Esophagus squamous epithelium (tissue), 5 donors: ENCODE measurements at regions not wholly inside any gene's neighbourhood (a gene's known extent, or its start where the extent isn't known, plus 50 kb on each side); places are given as distances from the start of the nearest gene placed in this dataset.

ENCODE experiments used
- DNase-seq: peaks from one replicate; lab custom pipeline; 2025; lab: John Stamatoyannopoulos, UW
- H3K27ac ChIP-seq, 4 donors: fragments of 200-600 bp; sonication (generic); one replicate each; pipeline ENCODE4 v1.5.1; 2016 to 2019; ENCODE audit warnings: mild to moderate bottlenecking in 1 of 4
- H3K27me3 ChIP-seq, 4 donors: fragments of 200-600 bp; sonication (generic); 1 replicate in 3 of 4; 2 replicates in 1 of 4; pipeline versions ENCODE4 v1.5.1 to v1.6.0; 2017 to 2021; ENCODE audit warnings: antibody characterized with exemption in 1 of 4
- H3K36me3 ChIP-seq, 3 donors: fragments of 200-600 bp; sonication (generic); one replicate each; pipeline ENCODE4 v1.5.1; 2016 to 2019
- H3K4me1 ChIP-seq, 3 donors: fragments of 200-600 bp; sonication (generic); one replicate each; pipeline ENCODE4 v1.5.1; 2017 to 2019
- H3K4me3 ChIP-seq, 4 donors: fragments of 200-600 bp; sonication (generic); 1 replicate in 3 of 4; 2 replicates in 1 of 4; pipeline ENCODE4 v1.5.1; 2016 to 2019; ENCODE audit warnings: mild to moderate bottlenecking in 2 of 4, moderate library complexity in 1 of 4
- H3K9me3 ChIP-seq, 3 donors: fragments of 200-600 bp; sonication (generic); one replicate each; pipeline ENCODE4 v1.5.1; 2016 to 2019
- POLR2A ChIP-seq, 4 donors: fragments of 450-650 bp; IDR thresholded peaks; one replicate each; pipeline ENCODE4 v1.6.1; 2017; ENCODE audit warnings: antibody characterized with exemption in 4 of 4, mild to moderate bottlenecking in 4 of 4, moderate library complexity in 3 of 4
- WGBS, 2 donors: methylation state at CpG; one replicate each; pipeline ENCODE4 v1.1.5; 2018; 5-methylcytosine and 5-hydroxymethylcytosine counted together
- intact Hi-C: fragments of 100-400 bp; cut with DNase I; formaldehyde crosslinking; loops from one replicate; pipeline ENCODE4 v1.15.0; 2022
- TF ChIP-seq, protein P1 (sequence below), 6 experiments: fragments of 450-650 bp in 4 of 6; fragments of 200-600 bp in 2 of 6; sonication (generic) in 2 of 6; IDR thresholded peaks; one replicate each; pipeline ENCODE4 v1.5.1; 2016 to 2019; ENCODE audit warnings: antibody characterized with exemption in 6 of 6, mild to moderate bottlenecking in 4 of 6, moderate library complexity in 4 of 6
- donor health status: DM: yes; HTN: yes; CAD: no.

DNA sequence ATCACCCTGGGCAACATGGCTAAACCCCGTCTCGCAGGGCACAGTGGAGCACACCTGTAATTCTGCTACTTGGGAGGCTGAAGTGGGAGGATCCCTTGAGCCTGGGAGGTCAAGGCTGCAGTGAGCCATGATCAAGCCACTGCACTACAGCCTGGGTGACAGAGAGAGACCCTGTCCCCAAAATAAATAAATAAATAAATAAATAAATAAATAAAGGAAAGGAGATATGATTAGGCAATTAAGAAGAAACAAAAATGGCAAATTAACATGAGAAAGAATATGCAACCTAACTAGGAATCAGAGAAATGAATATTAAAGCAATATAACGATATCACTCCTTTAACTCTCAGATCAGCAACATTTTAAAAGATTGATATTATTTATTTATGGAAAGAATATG is 92.3 kb downstream of the C1D start:
- WGBS, 2 donors, result 93 to 94% methylated on average over 3 of the region's 3 CpGs
- H3K27ac ChIP-seq, result no peak overlapping the region
- no peaks in the 10 kb centered on the region for H3K9me3 ChIP-seq
- H3K4me1 ChIP-seq, result peaks cover 0 to 17% (median 9%) of the 10 kb centered on the region in 3 donors
- TF ChIP-seq, protein P1, sequence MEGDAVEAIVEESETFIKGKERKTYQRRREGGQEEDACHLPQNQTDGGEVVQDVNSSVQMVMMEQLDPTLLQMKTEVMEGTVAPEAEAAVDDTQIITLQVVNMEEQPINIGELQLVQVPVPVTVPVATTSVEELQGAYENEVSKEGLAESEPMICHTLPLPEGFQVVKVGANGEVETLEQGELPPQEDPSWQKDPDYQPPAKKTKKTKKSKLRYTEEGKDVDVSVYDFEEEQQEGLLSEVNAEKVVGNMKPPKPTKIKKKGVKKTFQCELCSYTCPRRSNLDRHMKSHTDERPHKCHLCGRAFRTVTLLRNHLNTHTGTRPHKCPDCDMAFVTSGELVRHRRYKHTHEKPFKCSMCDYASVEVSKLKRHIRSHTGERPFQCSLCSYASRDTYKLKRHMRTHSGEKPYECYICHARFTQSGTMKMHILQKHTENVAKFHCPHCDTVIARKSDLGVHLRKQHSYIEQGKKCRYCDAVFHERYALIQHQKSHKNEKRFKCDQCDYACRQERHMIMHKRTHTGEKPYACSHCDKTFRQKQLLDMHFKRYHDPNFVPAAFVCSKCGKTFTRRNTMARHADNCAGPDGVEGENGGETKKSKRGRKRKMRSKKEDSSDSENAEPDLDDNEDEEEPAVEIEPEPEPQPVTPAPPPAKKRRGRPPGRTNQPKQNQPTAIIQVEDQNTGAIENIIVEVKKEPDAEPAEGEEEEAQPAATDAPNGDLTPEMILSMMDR (IDR thresholded peaks at IDR 0.05), result no peak
- TF ChIP-seq POLR2A (IDR thresholded peaks at IDR 0.05), result no peak
- no peaks in the 10 kb centered on the region for H3K36me3 ChIP-seq
- H3K27me3 ChIP-seq, result no peaks in the 10 kb centered on the region
- intact Hi-C loops, result no loop called here
- no peak for DNase-seq
- no peak overlapping the region for H3K4me3 ChIP-seq

DNA sequence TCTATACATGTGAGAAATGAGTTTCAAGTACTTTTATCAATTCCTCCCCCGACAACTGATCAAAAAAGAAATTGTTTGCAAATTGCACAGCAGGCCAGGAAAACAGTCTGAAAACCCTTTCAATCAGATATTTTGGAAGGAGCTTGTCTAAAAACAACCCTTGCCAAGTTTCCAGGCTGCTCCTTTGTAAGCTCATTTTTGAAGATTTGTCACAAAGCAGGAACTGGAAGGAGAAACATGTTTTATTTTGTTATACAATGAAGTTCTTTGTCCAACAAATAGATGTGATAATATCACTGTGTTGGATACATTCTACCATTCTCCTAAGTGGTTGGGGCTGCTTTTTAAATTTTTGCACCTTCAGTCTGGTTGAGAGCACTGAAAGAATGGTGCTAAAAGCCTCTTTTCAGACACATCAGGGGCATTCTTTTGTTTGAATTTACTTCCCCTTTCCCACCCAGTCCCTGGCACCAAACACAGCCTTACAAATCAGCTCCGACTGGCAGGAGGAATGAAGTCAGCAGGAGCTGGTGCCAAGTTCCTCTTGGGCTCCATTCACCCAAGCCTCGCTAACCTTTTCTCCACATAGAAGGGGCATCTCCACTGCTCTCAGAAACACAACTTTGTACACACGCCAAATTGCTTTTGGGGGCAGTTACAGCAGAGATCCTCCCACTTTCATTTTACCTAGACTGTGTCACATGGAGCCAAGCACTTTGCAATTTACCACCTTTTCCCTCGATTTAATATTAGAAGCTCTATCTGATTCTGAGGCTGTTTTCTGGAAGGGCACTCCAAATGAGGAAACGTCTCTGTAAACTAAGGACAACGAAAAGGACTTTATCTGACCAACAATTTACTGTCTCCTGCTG is 88.0 kb downstream of the C1D start:
- H3K27me3 ChIP-seq, result no peaks in the 10 kb centered on the region
- DNase-seq, result no peak
- peak overlapping the region in 2 of 4 donors; percentile 13 to 36 for H3K27ac ChIP-seq
- no peaks in the 10 kb centered on the region for H3K9me3 ChIP-seq
- no peak overlapping the region for H3K4me3 ChIP-seq
- intact Hi-C loops, result no loop called here
- no peak for TF ChIP-seq POLR2A (IDR thresholded peaks at IDR 0.05)
- TF ChIP-seq, protein P1 (IDR thresholded peaks at IDR 0.05), result no peak
- H3K36me3 ChIP-seq, result no peaks in the 10 kb centered on the region
- H3K4me1 ChIP-seq, result peaks cover 0 to 17% (median 9%) of the 10 kb centered on the region in 3 donors
- WGBS, 2 donors, result 11 to 18% methylated on average over 7 of the region's 7 CpGs

DNA sequence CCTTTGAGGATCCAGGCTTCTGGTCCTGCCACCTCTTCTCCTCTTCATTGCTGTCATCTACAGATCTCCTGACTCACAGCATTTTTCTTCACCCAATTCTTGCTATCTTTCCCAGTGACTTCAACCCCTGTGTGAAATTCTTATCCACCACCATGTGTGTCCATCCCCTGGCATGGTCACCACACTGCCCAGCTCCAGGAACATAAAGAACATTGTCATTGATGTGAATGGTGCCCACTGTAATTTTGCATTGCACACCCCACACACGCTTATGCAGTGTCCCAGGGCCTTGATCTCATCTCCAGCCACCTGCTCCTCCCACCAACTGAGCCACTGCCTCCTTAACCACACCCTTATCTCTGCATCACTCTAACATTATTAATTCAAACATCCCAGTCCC is 85.3 kb downstream of the C1D start:
- H3K4me3 ChIP-seq, result no peak overlapping the region
- no peaks in the 10 kb centered on the region for H3K27me3 ChIP-seq
- intact Hi-C loops, result no loop called here
- WGBS, 2 donors, result 78 to 88% methylated on average over 1 of the region's 1 CpG
- no peak for TF ChIP-seq POLR2A (IDR thresholded peaks at IDR 0.05)
- TF ChIP-seq, protein P1 (IDR thresholded peaks at IDR 0.05), result no peak
- no peak for DNase-seq
- H3K9me3 ChIP-seq, result no peaks in the 10 kb centered on the region
- H3K27ac ChIP-seq, result no peak overlapping the region
- peaks cover 0 to 17% (median 9%) of the 10 kb centered on the region in 3 donors for H3K4me1 ChIP-seq
- no peaks in the 10 kb centered on the region for H3K36me3 ChIP-seq

DNA sequence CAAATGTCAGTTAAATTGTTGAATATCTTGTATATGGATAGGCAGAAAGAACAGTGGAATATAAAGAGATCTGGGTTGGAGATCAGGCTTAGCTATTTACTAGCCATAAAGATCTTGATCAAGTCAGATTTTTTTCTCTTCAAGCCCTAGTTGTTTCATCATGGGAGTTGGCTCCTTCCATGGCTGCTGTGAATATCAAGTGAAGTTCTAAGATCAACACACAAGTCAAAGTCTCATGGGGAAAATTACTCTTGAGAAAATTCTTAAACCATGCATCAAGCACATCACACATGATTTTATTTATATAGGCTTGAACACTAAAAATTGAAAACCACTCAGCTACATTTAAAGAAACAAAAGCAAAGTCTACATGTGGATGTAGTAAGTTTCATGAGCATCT is 79.8 kb downstream of the C1D start:
- intact Hi-C loops, result no loop called here
- Histone ChIP-seq H3K36me3 (no peaks in the 10 kb centered on the region), H3K27ac (no peak overlapping the region), H3K27me3 (no peaks in the 10 kb centered on the region), H3K4me3 (no peak overlapping the region), H3K9me3 (no peaks in the 10 kb centered on the region), H3K4me1 (no peaks in the 10 kb centered on the region)
- DNase-seq, result no peak
- TF ChIP-seq, protein P1 (IDR thresholded peaks at IDR 0.05), result no peak
- no peak for TF ChIP-seq POLR2A (IDR thresholded peaks at IDR 0.05)

DNA sequence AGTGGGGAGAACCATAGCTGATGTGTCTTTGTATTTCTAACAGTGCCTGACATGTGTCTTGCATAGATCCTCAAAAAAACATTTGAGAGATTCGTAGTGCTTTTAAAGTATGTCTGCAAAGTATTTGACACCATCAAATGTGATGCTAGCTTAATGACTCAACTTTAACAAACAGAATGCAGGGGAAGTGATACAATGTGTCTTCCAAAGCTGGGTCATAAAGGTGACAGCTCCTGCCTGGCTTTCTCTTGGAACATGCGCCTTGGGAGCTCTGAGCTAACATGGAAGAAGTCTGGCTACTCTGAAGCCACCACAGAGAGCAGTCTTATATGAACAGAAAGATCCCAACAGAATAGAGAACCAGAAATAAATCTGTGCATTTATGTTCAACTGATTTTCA is 78.2 kb downstream of the C1D start:
- intact Hi-C loops, result no loop called here
- Histone ChIP-seq H3K27ac (no peak overlapping the region), H3K27me3 (no peaks in the 10 kb centered on the region), H3K36me3 (no peaks in the 10 kb centered on the region), H3K4me1 (no peaks in the 10 kb centered on the region), H3K4me3 (no peak overlapping the region), H3K9me3 (peaks cover 0 to 2% (median 0%) of the 10 kb centered on the region in 3 donors)
- 78 to 82% methylated on average over 1 of the region's 2 CpGs for WGBS, 2 donors
- TF ChIP-seq POLR2A (IDR thresholded peaks at IDR 0.05), result no peak
- TF ChIP-seq, protein P1 (IDR thresholded peaks at IDR 0.05), result no peak
- no peak for DNase-seq
